ENCODE measurements at regions not wholly inside any gene's neighbourhood (a gene's known extent, or its start where the extent isn't known, plus 50 kb on each side); places are given as distances from the start of the nearest gene placed in this dataset.
A peak's percentile ranks its signal among the peaks of the same experiment; 100 is the strongest.
"Not testable (repeated sequence)": the region's sequence is repeated elsewhere in the genome, so short reads cannot be mapped to it uniquely, and the experiment has no call there.

GRCh38 chr1:145168220-145168848, 72.6 kb downstream of the FAM72D start:
- H3K36me3 ChIP-seq (ENCODE audit: control insufficient read depth in 2 of 3, insufficient read depth in 3 of 3, low read length in 3 of 3); ATAC-seq; H3K27me3 Mint-ChIP-seq; H3K4me1 ChIP-seq (ENCODE audit: control insufficient read depth in 2 of 2, insufficient read depth in 2 of 2, low read length in 2 of 2); H3K9me3 ChIP-seq (ENCODE audit: control insufficient read depth in 2 of 3, low read length in 3 of 3); H3K27ac ChIP-seq (ENCODE audit: low read depth, low read length); DNase-seq; CTCF ChIA-PET; POLR2A ChIA-PET; H3K4me3 ChIP-seq (ENCODE audit: low read length); H3K9me3 Mint-ChIP-seq; H3K27ac Mint-ChIP-seq; H3K36me3 Mint-ChIP-seq; H3K4me1 Mint-ChIP-seq; intact Hi-C loops (cut with micrococcal nuclease); H3K27me3 ChIP-seq (ENCODE audit: control insufficient read depth in 2 of 2, insufficient read depth in 2 of 2, low read length in 2 of 2): not testable (repeated sequence)
- peak overlapping the region in 4 of 10 donors; percentile 57 to 79 (median 62) for H3K4me3 Mint-ChIP-seq

GRCh38 chr1:145164360-145164759, 68.6 kb downstream of the FAM72D start:
- POLR2A ChIA-PET; intact Hi-C loops (cut with micrococcal nuclease); DNase-seq; H3K4me3 Mint-ChIP-seq; H3K4me1 Mint-ChIP-seq; H3K9me3 ChIP-seq (ENCODE audit: control insufficient read depth in 2 of 3, low read length in 3 of 3); CTCF ChIA-PET; ATAC-seq; H3K4me1 ChIP-seq (ENCODE audit: control insufficient read depth in 2 of 2, insufficient read depth in 2 of 2, low read length in 2 of 2); H3K27me3 Mint-ChIP-seq; H3K27ac ChIP-seq (ENCODE audit: low read depth, low read length); H3K27ac Mint-ChIP-seq; H3K36me3 ChIP-seq (ENCODE audit: control insufficient read depth in 2 of 3, insufficient read depth in 3 of 3, low read length in 3 of 3); H3K27me3 ChIP-seq (ENCODE audit: control insufficient read depth in 2 of 2, insufficient read depth in 2 of 2, low read length in 2 of 2); H3K36me3 Mint-ChIP-seq; H3K9me3 Mint-ChIP-seq; H3K4me3 ChIP-seq (ENCODE audit: low read length): not testable (repeated sequence)
